Pancreas (tissue), 10 donors: ENCODE measurements at regions not wholly inside any gene's neighbourhood (a gene's known extent, or its start where the extent isn't known, plus 50 kb on each side); places are given as distances from the start of the nearest gene placed in this dataset.

Experiments used
- ATAC-seq, 4 donors: fragments of 200-7000 bp; cut with Tn5 transposase; one replicate each; pipeline versions ENCODE4 v1.8.0 to v1.9.1; 2020; ENCODE audit warnings: mild to moderate bottlenecking in 4 of 4, moderate library complexity in 4 of 4
- DNase-seq, 6 donors: peaks; one replicate each; pipeline ENCODE4 v3.0.0-alpha.2; 2020
- FAIRE-seq: peaks from 2 replicates; lab custom pipeline; 2012; peaks lifted over from hg19 to GRCh38; lab: Jason Lieb, UNC
- H3K27ac ChIP-seq, 4 donors: fragments of 200-600 bp; sonication (generic); 1 replicate in 3 of 4; 2 replicates in 1 of 4; pipeline versions ENCODE4 v1.5.0 to v1.8.0; 2020
- H3K27me3 ChIP-seq, 4 donors: fragments of 200-600 bp; one replicate each; pipeline ENCODE4 v1.8.0; 2021
- H3K36me3 ChIP-seq, 3 donors: fragments of 200-600 bp; sonication (generic) in 1 of 3; one replicate each; pipeline versions ENCODE4 v1.5.0 to v1.8.0; 2020 to 2021
- H3K4me1 ChIP-seq, 3 donors: fragments of 200-600 bp; one replicate each; pipeline ENCODE4 v1.8.0; 2021
- H3K4me3 ChIP-seq, 4 donors: fragments of 200-600 bp; sonication (generic) in 2 of 4; one replicate each; pipeline versions ENCODE4 v1.5.0 to v1.8.0; 2020 to 2021
- H3K9me3 ChIP-seq, 4 donors: fragments of 200-600 bp; one replicate each; pipeline ENCODE4 v1.8.0; 2021
- CTCF ChIP-seq, 4 donors: fragments of 200-600 bp; sonication (generic) in 3 of 4; IDR thresholded peaks; one replicate each; pipeline versions ENCODE4 v1.5.0 to v1.8.0; 2021; ENCODE audit warnings: antibody characterized with exemption in 4 of 4
- WGBS, 2 donors: extraction: QIAGEN DNeasy Blood & Tissue Kit; methylation state at CpG; one replicate each; pipeline ENCODE4 v1.1.7; 2013; 5-methylcytosine and 5-hydroxymethylcytosine counted together
- intact Hi-C, 3 donors: fragments of 100-400 bp; cut with DNase I; formaldehyde crosslinking; loops; one replicate each; pipeline versions ENCODE4 v1.11.1 to v1.14.2; 2022
- donor health status: healthy with polysubstance abuse.
- donor health status: DM: no; HTN: no; CAD: no; lungs with moderate emphysema.
- donor health status: DM: no; HTN: no; CAD: no.
- donor health status: control.
- donor health status: control.
- donor health status: Bipolar disorder and iron deficiency.
- donor health status: DM: yes; HTN: yes; CAD: no.
- donor health status: DM: no; HTN: no; CAD: no.
- donor health status: DM: no; HTN: no; CAD: no.
- donor health status: DM: yes; HTN: yes; CAD: no.

- H3K27ac ChIP-seq, result no peak overlapping the region
- no peak for TF ChIP-seq CTCF (IDR thresholded peaks at IDR 0.05)
- ATAC-seq, result no peak
- intact Hi-C loops, result no loop called here
- H3K9me3 ChIP-seq, result no peaks in the 10 kb centered on the region
- FAIRE-seq, result no peak
- no peaks in the 10 kb centered on the region for H3K4me1 ChIP-seq
- no peaks in the 10 kb centered on the region for H3K36me3 ChIP-seq
- no peak overlapping the region for H3K4me3 ChIP-seq
- H3K27me3 ChIP-seq, result no peaks in the 10 kb centered on the region
- DNase-seq, result no peak
- 60 to 79% methylated on average over 3 of the region's 3 CpGs for WGBS, 2 donors
These were observed 131.5 kb downstream of the C12orf50 start for GRCh38 chr12:87897662-87898061.

GRCh38 chr12:87883806-87884205 lies 145.4 kb downstream of the C12orf50 start:
- intact Hi-C loops, result no loop called here
- ATAC-seq (no peak), DNase-seq (no peak), FAIRE-seq (no peak)
- TF ChIP-seq CTCF (IDR thresholded peaks at IDR 0.05), result no peak
- Histone ChIP-seq H3K4me1 (no peaks in the 10 kb centered on the region), H3K27me3 (no peaks in the 10 kb centered on the region), H3K9me3 (no peaks in the 10 kb centered on the region), H3K27ac (no peak overlapping the region), H3K36me3 (no peaks in the 10 kb centered on the region), H3K4me3 (no peak overlapping the region)
- 41 to 45% methylated on average over 3 of the region's 3 CpGs for WGBS, 2 donors

GRCh38 chr12:87879141-87879540 lies 150.1 kb downstream of the C12orf50 start:
- no peak for ATAC-seq
- no peak overlapping the region for H3K4me3 ChIP-seq
- no peak for TF ChIP-seq CTCF (IDR thresholded peaks at IDR 0.05)
- no peaks in the 10 kb centered on the region for H3K4me1 ChIP-seq
- intact Hi-C loops, result no loop called here
- no peaks in the 10 kb centered on the region for H3K36me3 ChIP-seq
- WGBS, 2 donors, result 39 to 45% methylated on average over 3 of the region's 3 CpGs
- no peaks in the 10 kb centered on the region for H3K27me3 ChIP-seq
- no peak for DNase-seq
- H3K9me3 ChIP-seq, result no peaks in the 10 kb centered on the region
- H3K27ac ChIP-seq, result no peak overlapping the region
- FAIRE-seq, result no peak

- H3K36me3 ChIP-seq, result no peaks in the 10 kb centered on the region
- no peaks in the 10 kb centered on the region for H3K9me3 ChIP-seq
- DNase-seq, result no peak
- 88 to 90% methylated on average over 4 of the region's 4 CpGs for WGBS, 2 donors
- intact Hi-C loops, result no loop called here
- no peaks in the 10 kb centered on the region for H3K4me1 ChIP-seq
- no peak overlapping the region for H3K4me3 ChIP-seq
- H3K27ac ChIP-seq, result no peak overlapping the region
- ATAC-seq, result no peak
- TF ChIP-seq CTCF (IDR thresholded peaks at IDR 0.05), result no peak
- no peaks in the 10 kb centered on the region for H3K27me3 ChIP-seq
- FAIRE-seq, result no peak
These were observed 158.4 kb downstream of the C12orf50 start for GRCh38 chr12:87870493-87871460.

- intact Hi-C loops, result no loop called here
- no peak overlapping the region for H3K4me3 ChIP-seq
- no peaks in the 10 kb centered on the region for H3K9me3 ChIP-seq
- H3K36me3 ChIP-seq, result no peaks in the 10 kb centered on the region
- no peaks in the 10 kb centered on the region for H3K4me1 ChIP-seq
- no peak for DNase-seq
- FAIRE-seq, result no peak
- H3K27ac ChIP-seq, result no peak overlapping the region
- ATAC-seq, result no peak
- no peaks in the 10 kb centered on the region for H3K27me3 ChIP-seq
- no peak for TF ChIP-seq CTCF (IDR thresholded peaks at IDR 0.05)
These were observed 159.1 kb downstream of the C12orf50 start for GRCh38 chr12:87870061-87870460.
